GM12892 (cell line): ENCODE measurements at regions not wholly inside any gene's neighbourhood (a gene's known extent, or its start where the extent isn't known, plus 50 kb on each side); places are given as distances from the start of the nearest gene placed in this dataset.

Source experiments
- POLR2A ChIP-seq: IDR thresholded peaks from 2 replicates; pipeline ENCODE4 v1.6.1; 2011; ENCODE audit warnings: low read depth, low read length, control low read depth
- POLR2AphosphoS5 ChIP-seq: IDR thresholded peaks from 2 replicates; pipeline ENCODE4 v1.6.1; 2011; ENCODE audit warnings: low read depth, low read length, control low read depth
- TAF1 ChIP-seq: IDR thresholded peaks from 2 replicates; pipeline ENCODE4 v1.6.1; 2011; ENCODE audit warnings: low read depth, mild to moderate bottlenecking, control low read depth, low read length, borderline replicate concordance

DNA sequence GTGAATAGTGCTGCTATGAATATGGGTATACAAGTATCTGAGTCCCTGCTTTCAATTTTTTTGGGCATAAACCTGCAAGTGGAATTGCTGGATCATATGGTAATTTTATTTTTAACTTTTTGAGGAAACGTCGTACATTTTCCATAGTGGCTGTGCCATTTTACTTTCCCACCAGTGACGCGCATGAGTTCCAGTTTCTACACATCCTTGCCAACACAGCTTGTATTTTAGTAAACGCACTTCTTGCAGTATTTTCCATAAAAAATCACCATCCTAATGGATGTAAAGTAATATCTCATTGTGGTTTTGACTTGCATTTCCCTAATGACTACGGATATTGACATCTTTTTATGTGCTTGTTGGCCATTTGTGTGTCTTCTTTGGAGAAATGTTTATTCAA, 105.0 kb downstream of the NFKBIZ start:
- TF ChIP-seq POLR2A: no peak
- no peak for TF ChIP-seq TAF1
- TF ChIP-seq POLR2AphosphoS5: no peak
